Mesothelial cell of epicardium (in vitro differentiated cells): ENCODE measurements at regions not wholly inside any gene's neighbourhood (a gene's known extent, or its start where the extent isn't known, plus 50 kb on each side); places are given as distances from the start of the nearest gene placed in this dataset.

ENCODE experiments used
- DNase-seq, 2 experiments: peaks; one replicate each; pipeline ENCODE4 v3.0.0; 2021; ENCODE audit warnings: low spot score in 2 of 2; ENCODE audit not compliant: unreplicated experiment in 2 of 2
- H3K27ac Mint-ChIP-seq: 2 replicates; pipeline ENCODE4 v1.8.0; 2021; ENCODE audit warnings: mixed read lengths
- H3K27me3 Mint-ChIP-seq: 2 replicates; pipeline ENCODE4 v1.8.0; 2021; ENCODE audit warnings: low read depth, mixed read lengths
- H3K36me3 Mint-ChIP-seq: 2 replicates; pipeline ENCODE4 v1.8.0; 2021; ENCODE audit warnings: mixed read lengths
- H3K4me1 Mint-ChIP-seq: 2 replicates; pipeline ENCODE4 v1.8.0; 2021; ENCODE audit warnings: mixed read lengths
- H3K4me3 Mint-ChIP-seq: 2 replicates; pipeline ENCODE4 v1.8.0; 2021; ENCODE audit warnings: mild to moderate bottlenecking, moderate library complexity, mixed read lengths
- H3K9me3 Mint-ChIP-seq: 2 replicates; pipeline ENCODE4 v1.8.0; 2021; ENCODE audit warnings: mixed read lengths
- CTCF ChIP-seq: fragments of 200-600 bp; sonication (generic); IDR thresholded peaks from one replicate; pipeline ENCODE4 v1.5.0; 2021; ENCODE audit warnings: antibody characterized with exemption; ENCODE audit not compliant: unreplicated experiment

GRCh38 chr12:93137656-93138612 is 208.8 kb upstream of the EEA1 start:
- Mint-ChIP-seq H3K9me3 (peaks cover 8% of the 10 kb centered on the region), H3K4me1 (peaks cover 16% of the 10 kb centered on the region), H3K36me3 (no peaks in the 10 kb centered on the region), H3K27ac (no peak overlapping the region), H3K27me3 (no peaks in the 10 kb centered on the region), H3K4me3 (no peak overlapping the region)
- no peak for DNase-seq
- no peak for TF ChIP-seq CTCF

GRCh38 chr12:93139028-93139665 is 210.1 kb upstream of the EEA1 start:
- peaks cover 8% of the 10 kb centered on the region for H3K9me3 Mint-ChIP-seq
- TF ChIP-seq CTCF = no peak
- H3K27me3 Mint-ChIP-seq = no peaks in the 10 kb centered on the region
- H3K4me1 Mint-ChIP-seq = peaks cover 17% of the 10 kb centered on the region
- no peak overlapping the region for H3K4me3 Mint-ChIP-seq
- H3K36me3 Mint-ChIP-seq = no peaks in the 10 kb centered on the region
- DNase-seq = no peak
- H3K27ac Mint-ChIP-seq = no peak overlapping the region

GRCh38 chr12:93140325-93140724 is 211.2 kb upstream of the EEA1 start:
- DNase-seq = no peak
- Mint-ChIP-seq H3K4me3 (no peak overlapping the region), H3K9me3 (peaks cover 8% of the 10 kb centered on the region), H3K27me3 (no peaks in the 10 kb centered on the region), H3K4me1 (peaks cover 19% of the 10 kb centered on the region), H3K36me3 (no peaks in the 10 kb centered on the region), H3K27ac (no peak overlapping the region)
- TF ChIP-seq CTCF = no peak

GRCh38 chr12:93140801-93141200 is 211.7 kb upstream of the EEA1 start:
- Mint-ChIP-seq H3K36me3 (no peaks in the 10 kb centered on the region), H3K27me3 (no peaks in the 10 kb centered on the region), H3K4me1 (peaks cover 14% of the 10 kb centered on the region), H3K9me3 (peaks cover 8% of the 10 kb centered on the region), H3K27ac (no peak overlapping the region), H3K4me3 (no peak overlapping the region)
- no peak for DNase-seq
- no peak for TF ChIP-seq CTCF

- no peaks in the 10 kb centered on the region for H3K36me3 Mint-ChIP-seq
- TF ChIP-seq CTCF = no peak
- H3K27me3 Mint-ChIP-seq = no peaks in the 10 kb centered on the region
- DNase-seq = no peak
- H3K9me3 Mint-ChIP-seq = peaks cover 8% of the 10 kb centered on the region
- no peak overlapping the region for H3K4me3 Mint-ChIP-seq
- no peak overlapping the region for H3K27ac Mint-ChIP-seq
- peaks cover 16% of the 10 kb centered on the region for H3K4me1 Mint-ChIP-seq
Measured at GRCh38 chr12:93142881-93143280, 213.8 kb upstream of the EEA1 start.
